ENCODE measurements at regions not wholly inside any gene's neighbourhood (a gene's known extent, or its start where the extent isn't known, plus 50 kb on each side); places are given as distances from the start of the nearest gene placed in this dataset.

DNA sequence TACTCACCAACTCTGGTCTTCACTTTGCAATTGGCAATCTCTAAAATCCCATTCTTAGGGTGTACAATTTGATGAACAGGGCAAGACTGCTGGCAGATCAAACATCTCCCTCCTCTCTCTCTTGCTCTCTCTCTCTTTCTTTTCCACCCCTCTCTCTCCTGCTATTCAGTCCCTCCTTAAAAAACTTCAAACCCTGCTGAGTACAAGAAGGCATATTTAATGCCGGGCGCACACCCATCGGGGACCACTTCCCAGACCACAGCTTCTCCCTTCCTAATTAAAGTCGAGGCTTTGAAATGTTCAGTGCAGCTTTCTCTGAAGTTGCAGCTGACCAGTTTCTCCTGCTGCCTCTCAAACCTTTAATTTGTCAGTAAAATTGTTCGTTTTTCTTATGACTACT lies 185.4 kb upstream of the CDH11 start:
- no peak for DNase-seq (ENCODE audit: low read depth in 2 of 3, low spot score in 1 of 3)

DNA sequence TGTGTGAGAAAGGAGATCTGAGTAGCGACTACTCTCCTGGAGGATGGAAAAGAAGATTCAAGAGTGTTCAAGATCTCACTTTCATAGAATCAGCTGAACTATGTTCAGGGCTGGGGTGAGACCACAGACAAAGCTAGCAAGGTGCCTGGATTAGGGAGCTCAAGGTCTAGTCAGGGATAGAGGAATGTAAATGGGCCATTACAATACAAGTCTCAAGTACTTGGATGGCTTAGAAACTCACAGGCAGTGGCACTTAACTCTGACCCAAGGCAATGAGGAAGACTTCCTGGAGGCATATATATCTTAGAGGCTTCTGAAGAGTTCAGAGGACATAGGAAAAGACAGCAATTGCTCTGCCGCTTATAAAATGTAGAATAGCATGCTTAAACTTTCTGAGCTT lies 184.9 kb upstream of the CDH11 start:
- DNase-seq (ENCODE audit: low read depth in 2 of 3, low spot score in 1 of 3): no peak

DNA sequence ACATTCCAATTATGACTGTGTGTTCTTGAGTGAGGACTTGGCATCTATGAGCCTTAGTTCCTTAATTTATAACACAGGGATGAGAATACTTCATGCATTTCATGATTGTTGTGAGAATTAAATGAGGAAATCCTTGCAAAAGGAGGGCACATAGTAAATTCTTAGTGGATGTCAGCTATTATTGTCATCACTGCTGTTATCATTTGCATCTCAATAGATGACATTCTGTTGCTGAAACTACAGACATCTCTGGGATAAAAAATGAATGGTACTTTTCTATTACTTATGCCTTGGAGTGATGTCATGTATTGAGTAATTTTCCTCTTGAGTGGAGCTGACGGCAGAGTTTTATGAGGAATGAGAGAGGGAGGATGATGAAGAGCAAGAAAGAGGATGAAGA lies 184.4 kb upstream of the CDH11 start:
- no peak for DNase-seq (ENCODE audit: low read depth in 2 of 3, low spot score in 1 of 3)

DNA sequence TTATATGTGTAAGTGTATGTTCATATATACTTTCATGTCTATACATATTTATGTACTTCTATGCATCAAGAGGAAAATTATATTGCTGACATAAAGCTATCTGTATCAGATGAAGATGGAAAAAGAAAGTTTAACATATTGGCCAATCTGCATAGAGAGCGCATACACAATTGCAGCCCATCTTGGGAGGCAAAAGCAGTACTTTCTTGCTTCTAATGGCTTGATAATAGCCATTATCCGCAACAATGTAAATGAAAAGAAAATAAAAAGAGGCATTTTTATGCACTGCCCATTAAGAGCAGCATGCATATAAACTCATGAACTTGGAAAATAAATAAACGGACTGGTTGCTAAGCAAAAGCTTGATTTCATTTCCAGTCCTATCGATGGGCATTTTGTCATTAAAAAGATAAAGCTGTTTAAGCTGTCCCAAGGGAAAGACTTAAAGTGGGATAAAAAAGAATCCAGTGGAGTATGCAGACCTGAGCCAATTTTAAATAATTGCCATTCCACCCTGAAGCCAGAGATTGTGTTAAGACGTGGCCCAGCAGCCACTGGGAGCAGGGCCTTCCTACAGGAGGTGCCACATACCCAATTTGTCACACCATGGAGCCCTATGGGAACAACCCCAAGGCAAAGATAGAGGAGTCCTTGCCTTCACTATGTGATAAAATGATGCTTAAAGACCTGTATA lies 183.6 kb upstream of the CDH11 start:
- DNase-seq (ENCODE audit: low read depth in 2 of 3, low spot score in 1 of 3): no peak

DNA sequence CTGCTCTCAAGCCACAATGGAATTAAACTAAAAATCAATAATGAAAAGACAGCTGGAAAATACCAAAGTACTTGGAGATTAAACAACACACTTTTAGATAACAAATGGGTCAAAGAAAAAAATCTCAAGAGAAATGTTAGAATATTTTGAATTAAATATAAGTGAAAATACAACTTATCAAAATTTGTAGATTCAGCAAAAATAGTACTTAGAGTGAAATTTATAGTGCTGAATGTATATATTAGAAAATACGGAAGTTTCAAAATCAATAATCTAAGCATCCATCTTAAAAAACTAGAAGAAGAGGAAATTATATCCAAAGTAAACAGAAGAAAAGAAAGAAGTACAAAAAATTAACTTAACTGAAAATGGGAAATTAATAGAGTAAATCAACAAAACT lies 179.2 kb upstream of the CDH11 start:
- no peak for DNase-seq (ENCODE audit: low read depth in 2 of 3, low spot score in 1 of 3)

DNA sequence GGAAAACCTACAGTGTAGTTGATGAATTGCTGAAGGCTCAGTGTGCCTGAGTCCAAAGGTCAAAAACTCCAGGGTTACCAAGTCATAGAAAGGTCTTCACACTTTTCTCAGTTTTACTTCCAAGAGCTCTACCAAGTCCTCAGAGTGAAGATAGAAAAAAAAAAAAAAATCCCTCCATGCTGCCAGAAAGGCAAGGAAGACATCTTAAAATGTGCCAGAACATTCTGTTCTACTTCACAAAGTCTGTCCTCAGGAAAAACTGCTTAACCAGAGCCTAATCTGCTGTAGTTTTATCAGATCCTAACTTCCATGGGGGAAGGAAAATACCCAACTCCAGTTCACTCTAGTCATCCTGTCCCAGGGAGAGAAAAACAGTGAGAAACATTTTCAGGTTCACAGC lies 175.6 kb upstream of the CDH11 start:
- no peak for DNase-seq (ENCODE audit: low read depth in 2 of 3, low spot score in 1 of 3)

DNA sequence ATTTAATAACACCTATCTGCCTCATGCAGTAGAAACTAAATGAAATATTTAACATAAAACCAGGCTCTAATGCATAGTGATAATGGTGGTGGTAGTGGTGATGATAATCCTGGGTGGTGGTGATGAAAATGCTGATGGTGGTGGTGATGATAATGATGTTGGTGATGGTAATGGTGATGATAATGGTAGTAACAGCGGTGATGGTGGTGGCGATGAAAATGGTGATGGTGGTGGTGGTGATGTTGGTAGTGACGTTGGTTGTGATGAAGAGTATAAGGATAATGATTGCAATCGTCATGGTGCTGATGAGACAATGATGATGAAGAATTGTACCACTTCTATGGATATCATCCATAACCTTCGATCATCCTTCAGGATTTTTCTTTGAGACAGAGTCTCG lies 173.7 kb upstream of the CDH11 start:
- DNase-seq (ENCODE audit: low read depth in 2 of 3, low spot score in 1 of 3): no peak

DNA sequence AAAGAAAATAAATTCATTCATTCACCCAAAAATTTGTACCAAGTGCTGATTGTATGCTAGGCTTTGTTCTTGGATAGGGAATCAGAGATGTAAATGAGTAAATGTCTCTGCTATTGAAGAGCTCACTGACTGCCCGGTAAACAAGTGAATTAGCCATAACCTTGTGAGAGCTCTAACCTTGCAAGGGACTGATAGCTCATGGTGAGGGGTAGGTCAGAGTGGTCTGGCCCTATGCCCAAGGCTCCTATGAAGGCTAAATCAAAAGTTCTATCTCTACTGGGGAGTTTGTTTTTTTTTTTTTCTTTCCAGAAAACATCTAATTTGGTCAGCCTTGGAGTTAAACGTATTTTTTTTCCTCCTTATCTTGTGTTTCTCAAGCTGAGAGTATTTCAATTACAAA lies 172.8 kb upstream of the CDH11 start:
- no peak for DNase-seq (ENCODE audit: low read depth in 2 of 3, low spot score in 1 of 3)

DNA sequence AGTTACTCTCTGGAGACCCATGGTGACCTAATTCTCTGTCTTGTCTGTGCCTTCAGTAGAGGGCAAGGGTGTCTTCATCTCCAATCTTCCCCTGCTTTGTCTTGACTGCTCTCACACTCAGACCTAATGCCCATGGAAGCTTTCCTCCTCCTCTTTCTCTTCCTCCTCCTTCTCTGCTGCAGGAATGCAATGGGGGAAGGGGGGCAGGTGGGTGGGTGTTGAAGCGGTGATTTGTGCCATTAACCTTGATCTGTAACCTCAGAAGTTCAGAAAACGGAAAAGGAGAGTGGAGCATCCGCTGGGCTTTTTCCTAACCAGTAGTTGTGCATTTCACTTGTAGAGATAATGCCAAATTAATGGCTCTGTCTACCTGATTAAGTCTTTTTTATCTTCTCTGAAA lies 172.3 kb upstream of the CDH11 start:
- no peak for DNase-seq (ENCODE audit: low read depth in 2 of 3, low spot score in 1 of 3)

DNA sequence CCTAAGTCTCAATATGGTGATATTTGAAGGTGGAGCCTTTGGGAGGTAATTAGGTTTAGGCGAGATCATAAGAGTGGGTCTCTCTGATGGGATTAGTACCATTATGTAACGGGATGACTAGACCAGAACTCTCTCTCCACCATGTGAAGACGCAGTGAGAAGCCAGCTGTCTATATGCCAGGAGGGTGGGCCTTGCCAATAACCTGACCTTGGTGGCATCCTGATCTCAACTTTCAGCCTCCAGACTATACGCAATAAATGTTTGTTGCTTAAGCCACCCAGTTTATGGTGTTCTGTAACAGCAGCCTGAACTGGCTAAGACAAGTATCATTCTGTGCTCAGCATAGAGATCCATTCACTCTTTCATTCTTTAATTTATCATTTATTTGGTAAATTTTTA lies 167.2 kb upstream of the CDH11 start:
- no peak for DNase-seq (ENCODE audit: low read depth in 2 of 3, low spot score in 1 of 3)

DNA sequence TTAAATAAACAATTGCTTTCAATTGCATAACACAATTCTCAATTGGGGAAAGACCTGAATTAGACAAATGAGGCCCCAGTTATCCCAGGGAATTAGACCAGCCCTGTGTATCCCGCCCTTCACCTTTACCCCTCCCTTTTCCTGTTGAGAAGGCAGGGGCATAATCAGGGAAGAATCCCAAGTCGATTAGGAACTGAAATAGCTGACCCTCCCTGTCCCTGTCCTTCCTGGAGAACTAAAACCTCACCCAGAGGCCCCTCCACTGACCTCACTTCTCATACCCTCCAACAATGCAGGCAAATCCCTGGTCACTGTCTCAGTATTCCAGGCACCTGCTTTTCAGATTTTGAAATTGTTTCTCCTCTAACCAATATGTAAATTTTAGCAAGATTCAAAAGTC lies 165.4 kb upstream of the CDH11 start:
- DNase-seq (ENCODE audit: low read depth in 2 of 3, low spot score in 1 of 3): no peak

DNA sequence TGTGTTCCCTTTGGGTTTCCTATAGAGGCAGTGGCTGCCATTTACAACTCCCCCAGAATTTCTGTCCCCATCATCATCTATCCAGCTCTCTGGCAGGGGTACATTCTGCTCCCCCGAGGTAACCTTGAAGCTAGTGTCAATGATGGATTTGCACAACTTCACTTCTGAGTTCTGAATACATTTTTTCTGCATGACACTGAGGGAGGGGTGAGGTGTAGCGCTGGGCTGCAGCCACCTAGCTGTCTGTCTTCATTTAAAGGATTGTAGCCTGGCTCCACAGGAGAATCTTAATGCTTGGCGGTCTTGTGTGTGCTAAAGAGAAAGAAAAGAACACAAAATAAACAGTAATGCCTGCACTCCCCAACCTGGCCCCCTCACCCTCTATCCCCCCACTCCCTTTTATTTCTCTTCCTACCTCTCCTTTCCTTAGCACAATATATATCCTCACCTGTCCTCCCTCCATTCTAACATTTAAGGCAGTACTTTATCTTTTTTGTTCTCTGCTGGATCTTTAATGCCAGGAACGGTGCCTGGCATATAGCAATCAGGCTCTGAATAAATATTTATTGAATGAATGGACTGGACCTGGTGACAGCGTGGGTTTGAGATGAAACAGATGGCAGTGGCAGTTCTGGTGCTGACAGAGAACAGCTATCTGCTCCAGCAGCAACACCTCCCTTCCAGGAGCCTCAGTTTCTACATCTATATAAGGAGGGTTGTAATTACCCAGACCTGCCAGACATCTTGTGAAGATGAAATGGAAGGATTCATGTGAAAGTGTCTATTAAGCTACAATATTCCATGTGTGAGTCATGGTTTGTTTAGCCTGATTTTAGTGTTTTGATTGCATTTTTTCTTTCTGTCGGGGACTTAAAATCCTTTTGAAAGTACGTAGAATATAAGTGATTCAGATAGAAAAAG lies 163.5 kb upstream of the CDH11 start:
- DNase-seq (ENCODE audit: low read depth in 2 of 3, low spot score in 1 of 3): no peak

DNA sequence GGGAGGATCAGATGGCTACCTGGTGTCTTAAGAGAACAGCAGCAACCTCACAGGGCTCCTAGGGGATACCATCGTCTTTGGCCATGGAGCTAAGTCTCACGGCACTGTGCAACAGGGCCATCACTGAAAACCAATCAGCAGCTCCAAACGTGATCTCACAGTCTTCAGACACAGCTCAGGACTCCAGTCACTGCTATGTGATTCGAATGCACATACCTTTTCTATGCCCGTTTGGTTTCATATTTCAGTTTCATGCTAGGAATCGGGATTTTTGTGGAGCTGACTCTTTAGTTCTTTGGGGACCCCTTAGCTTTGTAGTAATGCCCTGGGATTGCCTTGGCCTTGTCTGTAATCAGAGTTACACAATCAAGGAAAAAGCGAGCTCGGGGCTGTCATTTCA lies 162.8 kb upstream of the CDH11 start:
- no peak for DNase-seq (ENCODE audit: low read depth in 2 of 3, low spot score in 1 of 3)

DNA sequence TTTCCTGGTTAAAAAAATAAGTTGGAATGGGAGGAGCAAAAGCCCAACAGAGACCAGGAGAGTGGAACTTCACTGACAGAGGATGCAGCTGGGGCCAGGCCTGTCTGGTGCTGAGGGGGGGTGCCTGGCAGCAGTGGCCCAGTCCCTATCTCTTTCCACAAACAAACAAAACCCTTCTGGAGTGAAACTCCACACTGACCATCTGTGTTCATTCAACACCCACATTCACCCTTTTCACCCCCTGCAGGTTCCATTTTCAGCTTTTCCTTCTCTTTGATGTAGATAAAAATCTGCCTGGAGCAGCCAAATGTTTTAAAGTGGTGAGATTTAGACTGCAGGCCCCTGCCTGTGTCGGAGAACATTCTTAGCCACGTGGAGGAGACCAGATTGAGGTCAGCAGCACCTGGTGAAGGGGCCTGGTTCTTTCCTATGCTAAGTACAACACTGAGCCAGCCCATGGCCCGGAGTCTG lies 161.4 kb upstream of the CDH11 start:
- no peak for DNase-seq (ENCODE audit: low read depth in 2 of 3, low spot score in 1 of 3)

DNA sequence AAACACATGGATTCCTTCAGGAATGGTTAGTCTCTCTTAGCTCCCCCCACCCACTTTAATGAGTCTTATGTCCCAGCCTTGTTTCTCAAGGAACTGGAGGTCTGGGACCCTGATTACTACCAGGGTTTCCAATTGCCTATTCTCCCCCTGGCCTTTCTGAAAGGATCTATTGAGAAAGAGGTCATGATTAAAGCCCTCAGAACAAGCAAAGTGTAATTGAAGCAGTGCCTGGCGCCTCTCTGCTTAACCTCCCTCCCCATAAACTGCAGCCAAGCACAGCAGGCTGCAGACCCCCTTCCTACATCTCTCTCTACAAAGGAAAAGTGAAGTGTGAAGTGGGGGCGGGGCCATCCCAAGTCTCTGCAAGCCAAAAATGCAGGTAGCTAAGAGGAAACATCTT lies 159.7 kb upstream of the CDH11 start:
- no peak for DNase-seq (ENCODE audit: low read depth in 2 of 3, low spot score in 1 of 3)

DNA sequence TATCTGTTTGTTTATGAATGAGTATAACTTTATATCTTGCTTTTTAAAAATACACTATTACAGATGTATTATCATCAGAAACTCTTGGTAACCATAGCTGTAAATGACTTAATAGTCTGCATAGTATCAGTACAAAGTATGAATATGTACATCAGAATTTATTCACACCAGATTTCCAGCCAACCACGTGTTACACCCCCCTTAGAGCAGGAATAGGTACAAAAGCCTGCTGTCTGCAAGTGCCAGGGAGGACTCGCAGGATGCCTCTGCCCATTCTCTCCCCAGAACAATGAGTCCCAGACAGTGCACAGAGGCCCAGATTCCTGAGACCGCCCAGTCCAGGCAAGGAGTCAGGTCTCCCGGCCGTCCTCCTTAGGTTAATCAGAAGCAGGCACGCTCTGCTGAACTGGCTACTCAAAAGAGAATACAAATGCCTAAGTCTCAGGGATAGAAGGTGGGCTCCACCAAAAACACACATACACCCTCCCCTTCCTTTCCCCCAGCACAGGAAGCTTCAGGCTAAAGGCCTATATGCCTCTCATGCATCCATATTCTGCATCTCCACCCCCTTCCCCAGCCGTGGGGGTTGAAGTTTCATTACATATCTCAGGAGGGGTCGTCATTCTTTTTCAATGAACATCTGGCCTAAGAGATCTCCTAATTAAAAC lies 159.1 kb upstream of the CDH11 start:
- no peak for DNase-seq (ENCODE audit: low read depth in 2 of 3, low spot score in 1 of 3)

DNA sequence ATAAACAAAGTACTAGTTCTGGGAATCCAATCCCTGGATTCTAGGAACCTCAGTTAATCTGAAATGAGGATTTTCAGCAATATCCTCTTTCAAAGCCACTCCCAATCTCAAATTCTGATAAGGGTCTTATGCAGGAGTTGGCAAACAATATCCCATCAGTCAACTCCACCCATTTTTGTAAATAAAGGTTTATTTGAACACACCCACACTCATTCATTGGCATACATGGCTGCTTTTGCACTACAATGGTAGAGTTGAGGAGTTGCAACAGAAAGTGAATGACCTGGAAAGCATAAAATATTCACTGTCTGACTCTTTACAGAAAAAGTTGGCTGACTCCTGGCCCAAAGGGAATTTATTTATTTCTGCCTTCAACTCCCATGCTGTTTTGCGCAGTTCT lies 157.7 kb upstream of the CDH11 start:
- no peak for DNase-seq (ENCODE audit: low read depth in 2 of 3, low spot score in 1 of 3)

DNA sequence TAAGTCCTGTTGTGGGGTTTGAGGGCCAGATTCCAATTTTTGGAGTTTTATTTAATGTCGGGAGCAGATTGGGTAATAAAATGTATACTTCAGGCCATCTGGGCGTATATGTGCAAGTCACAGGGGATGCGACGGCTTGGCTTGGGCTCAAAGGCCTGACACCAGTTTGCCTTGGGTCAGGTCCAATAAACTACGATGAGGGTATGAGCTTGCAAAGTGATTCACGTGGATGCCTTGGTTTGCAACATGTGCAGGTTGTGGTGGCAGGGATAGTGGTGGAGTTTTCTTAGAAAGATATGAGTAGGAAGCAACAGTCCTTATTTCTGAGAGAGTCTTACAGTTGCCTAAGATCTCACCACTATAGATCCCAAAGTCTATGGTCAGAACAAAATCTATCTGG lies 157.0 kb upstream of the CDH11 start:
- no peak for DNase-seq (ENCODE audit: low read depth in 2 of 3, low spot score in 1 of 3)

DNA sequence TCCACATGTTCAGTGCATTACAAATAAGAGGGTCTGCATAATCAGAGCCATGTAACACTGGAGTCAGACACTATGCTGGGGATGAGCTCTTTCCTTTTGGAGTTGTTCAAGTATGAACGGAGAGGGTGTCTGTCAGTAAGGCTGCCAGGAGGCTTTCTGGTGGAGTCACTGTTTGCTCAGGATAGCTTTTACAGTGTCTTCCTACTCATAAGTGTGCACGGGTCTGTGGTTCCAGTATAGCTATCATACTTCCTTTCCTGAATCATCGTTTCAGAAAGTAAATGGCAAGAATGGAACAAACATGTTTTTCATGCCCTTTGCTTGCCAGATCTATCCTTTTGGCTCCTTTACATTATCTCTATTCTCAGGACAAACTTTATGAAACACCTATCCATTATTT lies 152.7 kb upstream of the CDH11 start:
- DNase-seq (ENCODE audit: low read depth in 2 of 3, low spot score in 1 of 3): no peak

DNA sequence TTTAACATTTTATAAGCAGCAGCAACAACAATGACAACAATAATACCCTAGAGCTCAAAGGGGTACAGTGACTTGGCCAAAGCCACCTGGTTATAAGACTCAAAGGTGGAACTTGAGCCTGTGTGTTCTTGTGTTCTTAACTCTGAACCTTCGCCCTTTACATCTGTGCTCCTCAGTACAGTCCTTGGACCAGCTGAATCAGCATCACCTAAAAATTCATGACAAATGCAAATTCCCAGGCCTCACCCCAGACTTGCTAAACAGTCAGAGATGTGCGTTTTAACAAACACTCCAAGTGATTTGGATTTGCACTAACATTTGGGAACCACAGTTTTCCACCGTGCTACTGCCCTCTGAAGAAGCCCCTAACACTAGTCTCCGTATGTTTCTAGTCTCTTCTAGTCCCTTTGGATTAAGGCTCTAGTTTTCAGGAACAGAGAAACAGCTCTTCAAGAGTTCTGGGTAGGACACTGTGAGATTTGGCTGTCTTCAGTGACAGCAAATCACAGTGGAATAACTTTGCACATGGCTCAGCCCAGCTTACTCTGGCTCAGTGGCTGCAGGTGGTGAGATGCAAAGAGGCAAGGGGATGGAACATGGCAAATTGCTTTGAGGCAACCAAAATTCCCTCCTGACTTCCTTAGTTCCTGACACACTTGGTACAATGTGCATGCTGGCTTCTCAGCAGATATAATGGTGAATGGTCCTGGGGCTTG lies 151.0 kb upstream of the CDH11 start:
- DNase-seq (ENCODE audit: low read depth in 2 of 3, low spot score in 1 of 3): no peak

DNA sequence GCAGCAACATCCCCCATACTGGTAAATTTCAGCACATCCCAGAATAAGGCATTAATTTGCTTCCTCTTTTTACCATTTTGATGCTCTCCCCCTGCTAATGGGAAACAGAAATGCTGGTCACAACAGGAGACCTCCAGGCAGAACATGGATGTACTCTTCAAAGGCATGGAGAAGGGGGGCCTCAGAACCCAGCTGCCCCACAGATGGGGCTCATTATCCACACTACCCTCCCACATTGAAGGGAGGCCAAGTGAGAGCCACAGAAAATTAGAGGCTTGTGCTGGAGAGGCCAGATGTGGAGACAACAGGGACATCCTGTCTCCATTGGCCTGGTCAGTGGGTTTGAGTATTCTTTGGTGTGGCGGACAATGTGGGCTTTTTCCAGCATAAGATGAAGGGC lies 150.1 kb upstream of the CDH11 start:
- no peak for DNase-seq (ENCODE audit: low read depth in 2 of 3, low spot score in 1 of 3)
